H1 (cell line): ENCODE measurements at regions not wholly inside any gene's neighbourhood (a gene's known extent, or its start where the extent isn't known, plus 50 kb on each side); places are given as distances from the start of the nearest gene placed in this dataset.

Source experiments
- CTCF ChIA-PET: fragments of 300-600 bp; sonication (Branson Sonifier 250); formaldehyde crosslinking; loops from one replicate; lab custom pipeline; 2021; ENCODE audit not compliant: partially characterized antibody; lab: Charles Lee
- POLR2A ChIA-PET: fragments of 300-600 bp; sonication (Branson Sonifier 250); formaldehyde crosslinking; loops from one replicate; lab custom pipeline; 2021; ENCODE audit warnings: inconsistent platforms; ENCODE audit not compliant: partially characterized antibody; lab: Charles Lee
- DNase-seq, 2 experiments: peaks; one replicate each; pipeline versions ENCODE4 v3.0.0 to v3.0.0-alpha.2; 2010 to 2022; ENCODE audit warnings: low spot score in 2 of 2, low read depth in 1 of 2, mixed read lengths in 1 of 2
- FAIRE-seq: peaks from 2 replicates; lab custom pipeline; 2011; peaks lifted over from hg19 to GRCh38; lab: Jason Lieb, UNC
- H2AFZ ChIP-seq: 2 replicates; pipeline ENCODE4 v1.8.1; 2012; ENCODE audit warnings: low read length, inconsistent platforms
- H2AK5ac ChIP-seq: 2 replicates; pipeline ENCODE4 v1.6.1; 2013; ENCODE audit warnings: low read depth, low read length
- H2BK120ac ChIP-seq: replicated peaks from 2 replicates; pipeline ENCODE3; 2013; ENCODE audit warnings: low read depth, low read length, inconsistent platforms
- H2BK12ac ChIP-seq: 2 replicates; pipeline ENCODE4 v1.6.1; 2013; ENCODE audit warnings: low read depth, low read length
- H2BK15ac ChIP-seq: 2 replicates; pipeline ENCODE4 v1.6.1; 2013; ENCODE audit warnings: low read length
- H2BK20ac ChIP-seq: 2 replicates; pipeline ENCODE4 v1.6.1; 2013; ENCODE audit warnings: low read length
- H2BK5ac ChIP-seq: 2 replicates; pipeline ENCODE4 v1.6.1; 2013; ENCODE audit warnings: low read depth, low read length
- H3K14ac ChIP-seq: 2 replicates; pipeline ENCODE4 v1.6.1; 2013; ENCODE audit warnings: inconsistent platforms; ENCODE audit not compliant: insufficient read length
- H3K18ac ChIP-seq: 2 replicates; pipeline ENCODE4 v1.6.1; 2013; ENCODE audit warnings: low read length; ENCODE audit errors: extremely low read depth
- H3K23ac ChIP-seq: 2 replicates; pipeline ENCODE4 v1.6.1; 2013; ENCODE audit warnings: inconsistent platforms; ENCODE audit not compliant: insufficient read length
- H3K23me2 ChIP-seq: 2 replicates; pipeline ENCODE4 v1.6.1; 2013; ENCODE audit warnings: low read depth, low read length
- H3K27ac ChIP-seq: 2 replicates; pipeline ENCODE4 v1.6.1; 2011; ENCODE audit warnings: low read depth, low read length, inconsistent platforms
- H3K27me3 ChIP-seq, 4 experiments: replicated peaks in 1 of 4; 1 replicate in 1 of 4; 2 replicates in 3 of 4; pipeline versions ENCODE4 v1.6.1 to v1.8.1; 2011 to 2013; ENCODE audit warnings: low read length in 3 of 4, mild to moderate bottlenecking in 3 of 4, inconsistent platforms in 2 of 4, mixed read lengths in 2 of 4, moderate library complexity in 1 of 4; ENCODE audit not compliant: control insufficient read depth in 3 of 4, insufficient read depth in 3 of 4; ENCODE audit errors: extremely low read depth in 1 of 4
- H3K36me3 ChIP-seq, 4 experiments: 2 replicates each; pipeline versions ENCODE4 v1.6.1 to v1.8.1; 2011 to 2013; ENCODE audit warnings: mild to moderate bottlenecking in 4 of 4, low read length in 3 of 4, moderate library complexity in 2 of 4, control low read depth in 1 of 4, inconsistent platforms in 1 of 4; ENCODE audit not compliant: insufficient read depth in 4 of 4, control insufficient read depth in 2 of 4
- H3K4ac ChIP-seq: replicated peaks from 2 replicates; pipeline ENCODE3; 2013; ENCODE audit warnings: low read length, low read depth, mixed read lengths, inconsistent platforms; ENCODE audit not compliant: insufficient read length
- H3K4me1 ChIP-seq, 4 experiments: replicated peaks in 1 of 4; 1 replicate in 1 of 4; 2 replicates in 3 of 4; pipeline versions ENCODE4 v1.6.1 to v1.8.1; 2011 to 2013; ENCODE audit warnings: low read length in 3 of 4, inconsistent platforms in 2 of 4, mixed read lengths in 1 of 4; ENCODE audit not compliant: insufficient read depth in 4 of 4, control insufficient read depth in 3 of 4
- H3K4me2 ChIP-seq, 2 experiments: 2 replicates each; pipeline versions ENCODE4 v1.6.1 to v1.8.1; 2011 to 2013; ENCODE audit warnings: low read depth in 2 of 2, low read length in 2 of 2, control low read depth in 1 of 2, inconsistent platforms in 1 of 2, mild to moderate bottlenecking in 1 of 2; ENCODE audit not compliant: insufficient read depth in 1 of 2
- H3K4me3 ChIP-seq, 4 experiments: fragments of 200-600, 300-600 bp in 1 of 4; sonication (generic), shearing (Covaris generic), sonication (Bioruptor Twin) in 1 of 4; 2 replicates each; pipeline versions ENCODE4 v1.5.1 to v1.8.1; 2011 to 2016; ENCODE audit warnings: low read length in 4 of 4, low read depth in 3 of 4, control low read depth in 2 of 4, inconsistent platforms in 2 of 4, mild to moderate bottlenecking in 2 of 4, mixed read lengths in 1 of 4, moderate library complexity in 1 of 4; ENCODE audit not compliant: insufficient read depth in 2 of 4; ENCODE audit errors: extremely low read depth in 1 of 4
- H3K56ac ChIP-seq: replicated peaks from 2 replicates; pipeline ENCODE3; 2013; ENCODE audit warnings: low read depth, mild to moderate bottlenecking, mixed read lengths, low read length, inconsistent platforms; ENCODE audit not compliant: insufficient read length
- H3K79me1 ChIP-seq: 2 replicates; pipeline ENCODE4 v1.6.1; 2013; ENCODE audit warnings: low read depth, low read length, control low read depth
- H3K79me2 ChIP-seq, 2 experiments: 2 replicates each; pipeline versions ENCODE4 v1.6.1 to v1.8.1; 2012 to 2013; ENCODE audit warnings: low read length in 2 of 2, mild to moderate bottlenecking in 2 of 2, inconsistent platforms in 1 of 2; ENCODE audit not compliant: insufficient read depth in 2 of 2, control insufficient read depth in 1 of 2
- H3K9ac ChIP-seq, 4 experiments: replicated peaks in 1 of 4; 1 replicate in 1 of 4; 2 replicates in 3 of 4; pipeline versions ENCODE4 v1.6.1 to v1.8.1; 2011 to 2013; ENCODE audit warnings: low read depth in 3 of 4, low read length in 3 of 4, control low read depth in 2 of 4, mild to moderate bottlenecking in 2 of 4, moderate library complexity in 2 of 4, inconsistent platforms in 1 of 4; ENCODE audit errors: extremely low read depth in 1 of 4
- H3K9me3 ChIP-seq, 2 experiments: 2 replicates each; pipeline versions ENCODE4 v1.6.1 to v1.8.1; 2012 to 2013; ENCODE audit warnings: mild to moderate bottlenecking in 2 of 2, moderate library complexity in 2 of 2, control low read depth in 1 of 2, inconsistent platforms in 1 of 2, low read depth in 1 of 2, low read length in 1 of 2, mixed read lengths in 1 of 2; ENCODE audit not compliant: insufficient read depth in 2 of 2
- H4K20me1 ChIP-seq, 2 experiments: replicated peaks in 1 of 2; 2 replicates each; pipeline versions ENCODE3 to v1.8.1; 2011 to 2013; ENCODE audit warnings: inconsistent platforms in 2 of 2, low read length in 2 of 2, mild to moderate bottlenecking in 1 of 2; ENCODE audit not compliant: insufficient read depth in 2 of 2, control insufficient read depth in 1 of 2
- H4K5ac ChIP-seq: 2 replicates; pipeline ENCODE4 v1.6.1; 2013; ENCODE audit warnings: low read length, low read depth, mixed read lengths, inconsistent platforms; ENCODE audit not compliant: insufficient read length
- H4K8ac ChIP-seq: 2 replicates; pipeline ENCODE4 v1.8.0; 2013; ENCODE audit warnings: mild to moderate bottlenecking, moderate library complexity, low read length, inconsistent platforms; ENCODE audit not compliant: insufficient read depth; ENCODE audit errors: extremely low read depth
- H4K91ac ChIP-seq: replicated peaks from 2 replicates; pipeline ENCODE3; 2013; ENCODE audit warnings: low read length, mixed read lengths, inconsistent platforms; ENCODE audit not compliant: insufficient read length
- ASH2L ChIP-seq: fragments of 200-600, 300-600 bp; sonication (generic); IDR thresholded peaks from one replicate; pipeline ENCODE4 v1.7.1; 2017; ENCODE audit warnings: low read length
- BCL11A ChIP-seq, 2 experiments: IDR thresholded peaks; one replicate each; pipeline ENCODE4 v1.6.1; 2011; ENCODE audit warnings: low read depth in 2 of 2, low read length in 2 of 2, mild to moderate bottlenecking in 2 of 2
- CEBPB ChIP-seq: IDR thresholded peaks from 2 replicates; pipeline ENCODE4 v1.6.1; 2012; ENCODE audit warnings: low read depth, low read length
- CHD1 ChIP-seq: IDR thresholded peaks from 2 replicates; pipeline ENCODE4 v1.6.1; 2012; ENCODE audit warnings: low read depth, low read length, improper control_type of control experiment
- CHD2 ChIP-seq: IDR thresholded peaks from 2 replicates; pipeline ENCODE4 v1.6.1; 2012; ENCODE audit warnings: low read length, improper control_type of control experiment
- CTBP2 ChIP-seq: IDR thresholded peaks from 2 replicates; pipeline ENCODE4 v1.7.0; 2011; ENCODE audit warnings: borderline replicate concordance, mild to moderate bottlenecking, moderate library complexity, mixed read lengths, low read length; ENCODE audit not compliant: insufficient read depth, insufficient read length
- EP300 ChIP-seq, 2 experiments: IDR thresholded peaks; 1 replicate in 1 of 2; 2 replicates in 1 of 2; pipeline ENCODE4 v1.6.1; 2011 to 2012; ENCODE audit warnings: low read depth in 2 of 2, low read length in 2 of 2, mild to moderate bottlenecking in 2 of 2, borderline replicate concordance in 1 of 2, inconsistent platforms in 1 of 2, moderate library complexity in 1 of 2
- HDAC2 ChIP-seq, 2 experiments: fragments of 300-600 bp in 1 of 2; sonication (generic) in 1 of 2; IDR thresholded peaks; 2 replicates each; pipeline ENCODE4 v1.6.1; 2011 to 2012; ENCODE audit warnings: low read depth in 2 of 2, low read length in 2 of 2, mild to moderate bottlenecking in 2 of 2, moderate library complexity in 2 of 2, borderline replicate concordance in 1 of 2, inconsistent platforms in 1 of 2
- JUN ChIP-seq: IDR thresholded peaks from 2 replicates; pipeline ENCODE4 v1.6.1; 2011; ENCODE audit warnings: low read depth, mild to moderate bottlenecking, improper control_type of control experiment, low read length
- KDM5A ChIP-seq: fragments of 200-600 bp; IDR thresholded peaks from 2 replicates; pipeline ENCODE4 v1.7.1; 2012; ENCODE audit warnings: mild to moderate bottlenecking, low read length, inconsistent platforms, mixed read lengths
- MAFK ChIP-seq: IDR thresholded peaks from 2 replicates; pipeline ENCODE4 v1.6.1; 2012; ENCODE audit warnings: low read depth, mild to moderate bottlenecking, improper control_type of control experiment, low read length
- RBBP5 ChIP-seq: IDR thresholded peaks from 2 replicates; pipeline ENCODE4 v1.7.1; 2012; ENCODE audit warnings: low read depth, mild to moderate bottlenecking, inconsistent platforms, low read length, moderate library complexity, borderline replicate concordance
- RFX5 ChIP-seq: IDR thresholded peaks from 2 replicates; pipeline ENCODE4 v1.6.1; 2011; ENCODE audit warnings: low read depth, low read length, improper control_type of control experiment, borderline replicate concordance
- SIN3A ChIP-seq, 2 experiments: IDR thresholded peaks in 1 of 2; conservative IDR thresholded peaks in 1 of 2; 2 replicates each; pipeline ENCODE4 v1.6.1; 2011 to 2012; ENCODE audit warnings: low read length in 2 of 2, improper control_type of control experiment in 1 of 2, low read depth in 1 of 2, mild to moderate bottlenecking in 1 of 2
- SP4 ChIP-seq: IDR thresholded peaks from 2 replicates; pipeline ENCODE4 v1.6.1; 2012; ENCODE audit warnings: low read length, inconsistent platforms
- TBP ChIP-seq: IDR thresholded peaks from 2 replicates; pipeline ENCODE4 v1.6.1; 2011; ENCODE audit warnings: low read depth, low read length, improper control_type of control experiment
- WGBS, 2 experiments: shearing (Covaris generic) in 1 of 2; methylation state at CpG; one replicate each; pipeline versions ENCODE4 v1.1.6 to v1.1.7; 2013 to 2015; ENCODE audit warnings: low lambda C conversion rate in 2 of 2, mixed read lengths in 2 of 2, inconsistent platforms in 1 of 2, low coverage in 1 of 2, missing lambda C conversion rate in 1 of 2; ENCODE audit not compliant: insufficient replicate concordance in 2 of 2, insufficient coverage in 1 of 2, insufficient read length in 1 of 2; ENCODE audit errors: extremely low coverage in 1 of 2, missing lambda C conversion rate in 1 of 2; 5-methylcytosine and 5-hydroxymethylcytosine counted together

DNA sequence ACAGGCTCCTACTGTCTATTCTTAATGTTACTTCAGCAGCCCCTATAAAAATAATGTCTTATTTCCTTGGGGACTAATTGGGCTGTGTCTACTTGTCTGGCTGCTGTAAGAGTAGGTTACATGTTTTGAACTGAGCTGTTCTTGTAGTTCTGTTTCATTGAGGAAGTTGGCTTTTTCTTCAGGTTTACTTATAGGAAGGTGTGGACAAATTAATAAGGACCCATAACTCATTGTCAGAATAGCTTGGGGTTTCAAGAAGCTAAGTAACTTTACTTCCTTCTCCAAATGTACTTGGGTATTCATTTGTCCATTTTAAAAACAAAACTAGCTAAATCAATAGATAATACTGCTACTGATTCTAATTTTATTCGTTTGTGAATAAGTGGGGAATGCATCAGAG, 487.2 kb downstream of the FAT4 start:
- H4K20me1 ChIP-seq = no peaks in the 10 kb centered on the region
- ChIA-PET POLR2A (no interaction called here), CTCF (no interaction called here)
- no peak overlapping the region for H3K14ac ChIP-seq
- H2AK5ac ChIP-seq = no peak overlapping the region
- no peak overlapping the region for H4K5ac ChIP-seq
- no peaks in the 10 kb centered on the region for H3K27me3 ChIP-seq
- no peak overlapping the region for H3K56ac ChIP-seq
- DNase-seq = no peak
- H3K4ac ChIP-seq = no peak overlapping the region
- H2BK12ac ChIP-seq = no peak overlapping the region
- H2BK20ac ChIP-seq = no peak overlapping the region
- no peak overlapping the region for H3K27ac ChIP-seq
- H2BK120ac ChIP-seq = no peak overlapping the region
- no peak overlapping the region for H3K18ac ChIP-seq
- no peaks in the 10 kb centered on the region for H3K36me3 ChIP-seq
- no peak overlapping the region for H2BK15ac ChIP-seq
- WGBS, 2 experiments = 79% methylated on average over 1 of the region's 1 CpG; no CpG with 5 or more reads in 1 of the 2 experiments
- no peak overlapping the region for H2AFZ ChIP-seq
- H4K91ac ChIP-seq = no peak overlapping the region
- H3K79me2 ChIP-seq = no peaks in the 10 kb centered on the region
- H3K23me2 ChIP-seq = no peaks in the 10 kb centered on the region
- H3K9me3 ChIP-seq = no peaks in the 10 kb centered on the region
- no peak overlapping the region for H4K8ac ChIP-seq
- FAIRE-seq = no peak
- no peaks in the 10 kb centered on the region for H3K4me1 ChIP-seq
- H3K9ac ChIP-seq = no peak overlapping the region
- H3K4me2 ChIP-seq = no peak overlapping the region
- H3K23ac ChIP-seq = no peak overlapping the region
- H2BK5ac ChIP-seq = no peak overlapping the region
- no peaks in the 10 kb centered on the region for H3K79me1 ChIP-seq
- H3K4me3 ChIP-seq = no peak overlapping the region
- TF ChIP-seq EP300 (IDR thresholded peaks at IDR 0.05; ENCODE audit: borderline replicate concordance in 1 of 2, low read depth in 2 of 2, low read length in 2 of 2) (no peak), CEBPB (no peak), BCL11A (IDR thresholded peaks at IDR 0.05; ENCODE audit: low read depth in 2 of 2, low read length in 2 of 2) (no peak), SIN3A (conservative IDR thresholded peaks at IDR 0.05 in 1 of 2, IDR thresholded peaks at IDR 0.05 in 1 of 2; ENCODE audit: low read depth in 1 of 2, low read length in 2 of 2) (no peak), CTBP2 (no peak), SP4 (no peak), CHD1 (no peak), ASH2L (no peak), HDAC2 (IDR thresholded peaks at IDR 0.05; ENCODE audit: borderline replicate concordance in 1 of 2, low read depth in 2 of 2, low read length in 2 of 2) (no peak), KDM5A (no peak), MAFK (no peak), JUN (no peak), CHD2 (no peak), TBP (no peak), RFX5 (no peak), RBBP5 (no peak)
